GM06990 (cell line): ENCODE measurements at regions not wholly inside any gene's neighbourhood (a gene's known extent, or its start where the extent isn't known, plus 50 kb on each side); places are given as distances from the start of the nearest gene placed in this dataset.
A peak's percentile ranks its signal among the peaks of the same experiment; 100 is the strongest.
"Not testable (repeated sequence)": the region's sequence is repeated elsewhere in the genome, so short reads cannot be mapped to it uniquely, and the experiment has no call there.

Source experiments
- DNase-seq: peaks from one replicate; pipeline ENCODE4 v3.0.0-alpha.2; 2011; ENCODE audit not compliant: insufficient read length; ENCODE audit errors: extremely low read depth
- H3K27me3 ChIP-seq: replicated peaks from 2 replicates; pipeline ENCODE4 v1.6.0; 2011; ENCODE audit warnings: low read length; ENCODE audit not compliant: control insufficient read depth, insufficient read depth
- H3K36me3 ChIP-seq: 2 replicates; pipeline ENCODE4 v1.5.1; 2011; ENCODE audit warnings: low read length; ENCODE audit not compliant: control insufficient read depth, insufficient read depth
- H3K4me3 ChIP-seq: replicated peaks from 2 replicates; pipeline ENCODE4 v1.5.1; 2011; ENCODE audit warnings: low read depth, mild to moderate bottlenecking, control low read depth, low read length
- TF ChIP-seq, protein P1 (sequence below): IDR thresholded peaks from 2 replicates; pipeline ENCODE4 v1.5.1; 2011; ENCODE audit warnings: low read length, control low read depth, mild to moderate bottlenecking, inconsistent platforms; ENCODE audit not compliant: insufficient read depth, poor library complexity, severe bottlenecking

DNA sequence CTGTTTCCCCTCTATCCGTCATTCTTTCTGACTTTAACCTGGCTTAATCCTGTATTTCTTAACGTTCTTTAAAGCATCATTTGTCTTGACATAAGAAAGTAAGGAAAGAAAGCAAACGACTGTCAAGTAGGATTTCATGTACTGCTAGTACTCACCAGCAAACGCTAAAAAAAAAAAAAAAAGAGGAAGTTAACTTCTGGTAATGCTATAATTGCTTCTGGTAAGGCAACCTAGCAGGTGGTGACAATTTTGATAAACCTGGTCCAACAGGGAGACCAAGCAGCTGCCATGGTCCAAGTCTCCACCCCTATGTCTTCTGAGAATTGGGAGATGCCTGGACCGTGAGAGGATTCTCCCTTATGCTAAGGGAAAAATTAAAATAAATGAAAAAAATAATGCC, 306.6 kb downstream of the DAD1 start:
- TF ChIP-seq, protein P1, sequence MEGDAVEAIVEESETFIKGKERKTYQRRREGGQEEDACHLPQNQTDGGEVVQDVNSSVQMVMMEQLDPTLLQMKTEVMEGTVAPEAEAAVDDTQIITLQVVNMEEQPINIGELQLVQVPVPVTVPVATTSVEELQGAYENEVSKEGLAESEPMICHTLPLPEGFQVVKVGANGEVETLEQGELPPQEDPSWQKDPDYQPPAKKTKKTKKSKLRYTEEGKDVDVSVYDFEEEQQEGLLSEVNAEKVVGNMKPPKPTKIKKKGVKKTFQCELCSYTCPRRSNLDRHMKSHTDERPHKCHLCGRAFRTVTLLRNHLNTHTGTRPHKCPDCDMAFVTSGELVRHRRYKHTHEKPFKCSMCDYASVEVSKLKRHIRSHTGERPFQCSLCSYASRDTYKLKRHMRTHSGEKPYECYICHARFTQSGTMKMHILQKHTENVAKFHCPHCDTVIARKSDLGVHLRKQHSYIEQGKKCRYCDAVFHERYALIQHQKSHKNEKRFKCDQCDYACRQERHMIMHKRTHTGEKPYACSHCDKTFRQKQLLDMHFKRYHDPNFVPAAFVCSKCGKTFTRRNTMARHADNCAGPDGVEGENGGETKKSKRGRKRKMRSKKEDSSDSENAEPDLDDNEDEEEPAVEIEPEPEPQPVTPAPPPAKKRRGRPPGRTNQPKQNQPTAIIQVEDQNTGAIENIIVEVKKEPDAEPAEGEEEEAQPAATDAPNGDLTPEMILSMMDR = no peak
- Histone ChIP-seq H3K4me3 (no peak overlapping the region), H3K27me3 (no peaks in the 10 kb centered on the region; the same call in 1 of the 2 replicates), H3K36me3 (no peaks in the 10 kb centered on the region)
- no peak for DNase-seq

DNA sequence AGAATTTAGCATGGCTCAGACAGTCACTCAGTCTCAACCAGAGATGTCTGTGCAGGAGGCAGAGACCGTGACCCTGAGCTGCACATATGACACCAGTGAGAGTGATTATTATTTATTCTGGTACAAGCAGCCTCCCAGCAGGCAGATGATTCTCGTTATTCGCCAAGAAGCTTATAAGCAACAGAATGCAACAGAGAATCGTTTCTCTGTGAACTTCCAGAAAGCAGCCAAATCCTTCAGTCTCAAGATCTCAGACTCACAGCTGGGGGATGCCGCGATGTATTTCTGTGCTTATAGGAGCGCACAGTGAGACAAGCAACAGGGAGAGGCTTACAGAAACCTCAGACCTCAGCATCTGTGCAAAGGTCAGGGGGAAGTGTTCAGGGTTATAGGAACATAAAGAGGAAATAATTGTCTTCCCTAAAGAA, 307.6 kb downstream of the DAD1 start:
- H3K4me3 ChIP-seq, DNase-seq, H3K36me3 ChIP-seq, H3K27me3 ChIP-seq: not testable (repeated sequence)

DNA sequence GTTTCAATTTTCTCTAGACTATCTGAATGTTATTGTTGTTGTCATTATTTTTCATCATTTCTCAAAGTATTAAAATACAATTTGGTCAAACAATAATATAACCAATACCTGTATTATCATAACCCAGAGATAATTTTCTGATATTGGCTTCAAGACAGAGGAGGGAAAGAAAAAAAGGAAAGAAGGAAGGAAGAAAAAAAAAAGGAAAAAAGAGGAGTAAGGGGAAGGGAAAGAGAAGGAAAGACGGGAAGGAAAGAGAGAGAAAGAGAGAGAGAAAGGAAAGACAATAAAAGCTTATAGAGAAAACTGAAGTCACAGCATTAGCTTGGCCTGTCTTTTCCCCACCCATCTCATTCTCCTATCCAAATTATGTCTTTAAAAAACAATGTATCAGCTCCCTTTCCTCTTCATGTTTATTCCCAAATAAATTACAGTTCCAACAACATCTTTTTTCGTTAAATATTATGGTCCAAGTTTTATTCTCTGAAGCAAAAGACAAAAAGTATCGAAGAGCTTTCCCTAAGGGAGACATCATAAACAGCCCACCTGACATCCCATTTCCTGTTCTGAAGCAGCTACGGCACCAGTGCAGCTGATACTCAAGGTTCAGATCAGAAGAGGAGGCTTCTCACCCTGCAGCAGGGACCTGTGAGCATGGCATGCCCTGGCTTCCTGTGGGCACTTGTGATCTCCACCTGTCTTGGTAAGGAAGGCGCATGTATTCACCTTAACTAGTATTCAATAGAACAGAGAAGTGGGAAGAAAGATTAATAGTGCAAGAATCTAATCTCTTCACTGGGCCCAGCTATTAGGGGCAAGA, 308.3 kb downstream of the DAD1 start:
- TF ChIP-seq, protein P1 = no peak

DNA sequence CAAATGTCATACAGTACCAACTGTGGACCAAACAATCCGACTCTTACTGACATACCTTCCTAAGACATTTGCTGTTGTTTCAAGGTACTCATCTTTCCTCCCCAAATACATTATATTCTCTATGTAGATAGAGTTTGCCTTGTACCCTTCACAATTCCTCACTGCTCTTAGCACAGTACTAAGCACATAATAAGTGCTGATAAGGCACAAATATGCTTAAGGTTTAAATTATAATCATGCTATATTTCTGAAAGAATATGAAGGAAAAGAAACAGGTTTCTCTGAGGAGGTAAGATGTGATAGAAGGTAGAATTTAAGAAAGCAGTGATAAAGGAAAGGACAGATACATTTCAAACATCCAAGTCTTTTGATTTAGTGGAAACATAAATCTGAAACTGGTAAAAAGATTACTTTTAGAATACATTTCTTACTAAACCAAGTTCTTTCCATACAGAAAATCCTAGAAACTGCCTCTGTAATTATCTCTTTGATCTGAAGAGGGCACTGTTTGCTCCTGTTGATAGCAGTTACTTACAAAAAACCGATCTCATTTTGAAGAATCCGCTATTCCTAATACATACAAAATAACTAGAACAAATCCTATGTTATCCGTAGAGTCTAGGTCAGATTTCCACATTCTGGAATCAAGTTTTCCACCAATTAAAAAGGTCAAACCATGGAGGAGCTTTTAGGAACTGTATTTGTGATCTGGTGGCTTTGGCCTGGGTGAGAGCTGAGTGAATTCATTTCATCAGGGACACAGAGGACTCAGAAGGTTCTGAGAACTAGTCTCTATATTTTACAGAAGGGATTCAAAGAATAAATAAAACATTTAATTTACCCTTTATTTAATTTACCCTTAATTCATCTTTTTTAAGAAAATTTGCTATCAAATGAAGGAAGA, 311.9 kb downstream of the DAD1 start:
- Histone ChIP-seq H3K27me3 (no peaks in the 10 kb centered on the region; the same call in 1 of the 2 replicates), H3K36me3 (no peaks in the 10 kb centered on the region), H3K4me3 (no peak overlapping the region)
- TF ChIP-seq, protein P1 = peak; percentile 76
- DNase-seq = no peak

More for the DNA sequence above, 308.3 kb downstream of the DAD1 start:
- Histone ChIP-seq H3K36me3 (no peaks in the 10 kb centered on the region), H3K4me3 (no peak overlapping the region), H3K27me3 (no peaks in the 10 kb centered on the region; the same call in 1 of the 2 replicates)
- no peak for DNase-seq

DNA sequence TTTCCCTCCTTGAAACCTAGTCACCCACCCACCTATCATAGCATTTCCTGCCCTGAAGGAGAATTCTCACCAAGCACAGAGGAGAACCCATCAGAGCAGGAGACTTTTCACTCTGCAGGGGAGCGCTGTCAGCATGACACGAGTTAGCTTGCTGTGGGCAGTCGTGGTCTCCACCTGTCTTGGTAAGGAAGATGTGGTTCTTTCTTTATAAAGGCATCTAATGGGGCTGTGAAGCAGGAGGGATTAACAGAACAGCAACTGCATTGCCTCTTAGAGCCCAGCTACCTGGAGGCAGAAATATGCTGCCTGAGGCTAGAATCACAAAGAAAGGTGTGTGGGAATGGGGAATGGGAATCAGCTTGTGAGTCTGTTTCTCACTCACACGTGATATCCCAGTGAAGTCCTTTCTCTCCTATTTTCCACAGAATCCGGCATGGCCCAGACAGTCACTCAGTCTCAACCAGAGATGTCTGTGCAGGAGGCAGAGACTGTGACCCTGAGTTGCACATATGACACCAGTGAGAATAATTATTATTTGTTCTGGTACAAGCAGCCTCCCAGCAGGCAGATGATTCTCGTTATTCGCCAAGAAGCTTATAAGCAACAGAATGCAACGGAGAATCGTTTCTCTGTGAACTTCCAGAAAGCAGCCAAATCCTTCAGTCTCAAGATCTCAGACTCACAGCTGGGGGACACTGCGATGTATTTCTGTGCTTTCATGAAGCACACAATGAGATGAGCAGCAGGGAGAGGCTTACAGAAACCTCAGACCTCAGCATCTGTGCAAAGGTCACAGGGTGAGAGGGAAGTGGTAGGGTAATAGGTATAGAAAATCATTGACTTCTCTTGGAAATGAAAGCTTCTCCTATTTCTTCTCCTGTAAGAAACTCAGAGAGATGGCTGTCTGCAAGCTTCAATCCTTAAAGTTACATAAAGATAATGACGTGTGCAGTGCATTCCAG, 316.9 kb downstream of the DAD1 start:
- TF ChIP-seq, protein P1 = no peak
- DNase-seq = no peak
- H3K27me3 ChIP-seq = no peaks in the 10 kb centered on the region; the same call in none of the 2 replicates
- H3K4me3 ChIP-seq = no peak overlapping the region
- H3K36me3 ChIP-seq = no peaks in the 10 kb centered on the region
